ENCODE measurements at regions not wholly inside any gene's neighbourhood (a gene's known extent, or its start where the extent isn't known, plus 50 kb on each side); places are given as distances from the start of the nearest gene placed in this dataset.

- TF ChIP-seq MAX (IDR thresholded peaks at IDR 0.05) (no peak), RAD21 (IDR thresholded peaks at IDR 0.05 in 1 of 2, conservative IDR thresholded peaks at IDR 0.05 in 1 of 2; ENCODE audit: low read depth in 2 of 2, low read length in 2 of 2) (no peak), KDM4A (IDR thresholded peaks at IDR 0.05; ENCODE audit: low read depth, low read length, severe bottlenecking) (no peak), POLR2AphosphoS5 (IDR thresholded peaks at IDR 0.05; ENCODE audit: low read depth, low read length) (no peak), BACH1 (IDR thresholded peaks at IDR 0.05; ENCODE audit: low read length) (no peak), ASH2L (IDR thresholded peaks at IDR 0.05; ENCODE audit: low read length) (no peak), EP300 (IDR thresholded peaks at IDR 0.05; ENCODE audit: borderline replicate concordance in 1 of 2, low read depth in 2 of 2, low read length in 2 of 2) (no peak), YY1 (IDR thresholded peaks at IDR 0.05; ENCODE audit: low read depth, low read length) (no peak), JUND (IDR thresholded peaks at IDR 0.05; ENCODE audit: low read length) (no peak), CBX5 (IDR thresholded peaks at IDR 0.05; ENCODE audit: low read depth, low read length) (no peak), CTBP2 (IDR thresholded peaks at IDR 0.05; ENCODE audit: borderline replicate concordance, insufficient read depth, insufficient read length, low read length) (no peak)
- no peak overlapping the region for H2BK12ac ChIP-seq (ENCODE audit: low read depth, low read length)
- no peak overlapping the region for H3K4me3 ChIP-seq (ENCODE audit: extremely low read depth in 1 of 4, insufficient read depth in 2 of 4, low read depth in 3 of 4, low read length in 4 of 4)
- no peak overlapping the region for H2BK20ac ChIP-seq (ENCODE audit: low read length)
- no peaks in the 10 kb centered on the region for H3K4me1 ChIP-seq (replicated peaks in 1 of 4; ENCODE audit: control insufficient read depth in 3 of 4, insufficient read depth in 4 of 4, low read length in 3 of 4)
- ChIA-PET POLR2A (ENCODE audit: partially characterized antibody) (no interaction called here), CTCF (ENCODE audit: partially characterized antibody) (no interaction called here)
- H3K4me2 ChIP-seq (ENCODE audit: insufficient read depth in 1 of 2, low read depth in 2 of 2, low read length in 2 of 2) = no peak overlapping the region
- no peaks in the 10 kb centered on the region for H3K9me3 ChIP-seq (ENCODE audit: insufficient read depth in 2 of 2, low read depth in 1 of 2, low read length in 1 of 2)
- H3K79me2 ChIP-seq (ENCODE audit: control insufficient read depth in 1 of 2, insufficient read depth in 2 of 2, low read length in 2 of 2) = no peaks in the 10 kb centered on the region
- no peak overlapping the region for H3K4ac ChIP-seq (replicated peaks; ENCODE audit: insufficient read length, low read depth, low read length)
- H3K27me3 ChIP-seq (replicated peaks in 1 of 4; ENCODE audit: control insufficient read depth in 3 of 4, extremely low read depth in 1 of 4, insufficient read depth in 3 of 4, low read length in 3 of 4) = no peaks in the 10 kb centered on the region
- H3K23me2 ChIP-seq (ENCODE audit: low read depth, low read length) = no peaks in the 10 kb centered on the region
- H2BK15ac ChIP-seq (ENCODE audit: low read length) = no peak overlapping the region
- H3K18ac ChIP-seq (ENCODE audit: extremely low read depth, low read length) = no peak overlapping the region
- no peak overlapping the region for H4K8ac ChIP-seq (ENCODE audit: extremely low read depth, insufficient read depth, low read length)
- no peak overlapping the region for H4K91ac ChIP-seq (replicated peaks; ENCODE audit: insufficient read length, low read length)
- no peak overlapping the region for H2AK5ac ChIP-seq (ENCODE audit: low read depth, low read length)
- H3K27ac ChIP-seq (ENCODE audit: low read depth, low read length) = no peak overlapping the region
- no peak overlapping the region for H2BK120ac ChIP-seq (replicated peaks; ENCODE audit: low read depth, low read length)
- H3K9ac ChIP-seq (replicated peaks in 1 of 4; ENCODE audit: extremely low read depth in 1 of 4, low read depth in 3 of 4, low read length in 3 of 4) = no peak overlapping the region
- H3K23ac ChIP-seq (ENCODE audit: insufficient read length) = no peak overlapping the region
- H3K36me3 ChIP-seq (ENCODE audit: control insufficient read depth in 2 of 4, insufficient read depth in 4 of 4, low read length in 3 of 4) = no peaks in the 10 kb centered on the region
- FAIRE-seq (no peak), DNase-seq (ENCODE audit: low read depth in 1 of 2, low spot score in 2 of 2) (no peak)
- H3K79me1 ChIP-seq (ENCODE audit: low read depth, low read length) = no peaks in the 10 kb centered on the region
- no peak overlapping the region for H2AFZ ChIP-seq (ENCODE audit: low read length)
- no peak overlapping the region for H3K14ac ChIP-seq (ENCODE audit: insufficient read length)
- no peak overlapping the region for H2BK5ac ChIP-seq (ENCODE audit: low read depth, low read length)
- H4K20me1 ChIP-seq (replicated peaks in 1 of 2; ENCODE audit: control insufficient read depth in 1 of 2, insufficient read depth in 2 of 2, low read length in 2 of 2) = no peaks in the 10 kb centered on the region
- H3K56ac ChIP-seq (replicated peaks; ENCODE audit: insufficient read length, low read depth, low read length) = no peak overlapping the region
- no peak overlapping the region for H4K5ac ChIP-seq (ENCODE audit: insufficient read length, low read depth, low read length)
- WGBS, 2 experiments (ENCODE audit: extremely low coverage in 1 of 2, insufficient coverage in 1 of 2, insufficient read length in 1 of 2, insufficient replicate concordance in 2 of 2, low coverage in 1 of 2, low lambda C conversion rate in 2 of 2, missing lambda C conversion rate in 1 of 2) = 99% methylated on average over 3 of the region's 3 CpGs; no CpG with 5 or more reads in 1 of the 2 experiments
These were observed 433.3 kb upstream of the KLF12 start for GRCh38 chr13:74567485-74567884.
